ENCODE measurements at regions not wholly inside any gene's neighbourhood (a gene's known extent, or its start where the extent isn't known, plus 50 kb on each side); places are given as distances from the start of the nearest gene placed in this dataset.

DNA sequence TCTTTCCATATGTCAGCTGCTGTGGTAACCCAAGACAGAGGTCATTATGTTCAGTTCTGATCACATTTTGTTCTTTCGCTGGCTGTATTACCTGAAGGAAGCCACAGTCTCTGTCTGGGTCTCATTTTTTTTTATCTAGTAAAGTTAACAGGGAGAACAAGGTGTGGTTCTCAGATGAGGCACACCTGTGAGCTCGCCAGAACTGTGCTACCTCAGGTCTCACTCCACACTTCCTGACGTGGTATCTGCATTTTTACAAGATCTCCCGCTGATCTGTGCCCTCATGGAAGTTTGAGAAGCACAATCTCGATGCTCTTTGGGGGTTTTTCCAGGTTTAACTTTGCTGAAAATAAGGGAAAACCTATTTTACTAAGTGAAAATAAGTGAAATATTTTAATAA lies 169.5 kb upstream of the CENPW start:
- Histone ChIP-seq H3K79me2 (no peaks in the 10 kb centered on the region), H3K9me3 (ENCODE audit: control insufficient read depth, low read length) (no peaks in the 10 kb centered on the region)
- TF ChIP-seq CTCF (IDR thresholded peaks at IDR 0.05): no peak

GRCh38 chr6:126170978-126171382 lies 168.9 kb upstream of the CENPW start:
- no peaks in the 10 kb centered on the region for H3K36me3 ChIP-seq (ENCODE audit: control insufficient read depth, insufficient read depth, low read length)
- H3K27me3 ChIP-seq (ENCODE audit: control insufficient read depth, insufficient read depth, low read length): no peaks in the 10 kb centered on the region
- H3K79me2 ChIP-seq: no peaks in the 10 kb centered on the region

More for the DNA sequence above, 169.5 kb upstream of the CENPW start:
- H3K9ac ChIP-seq: no peak overlapping the region
- H3K27ac ChIP-seq: no peak overlapping the region
- H3K4me2 ChIP-seq (ENCODE audit: low read length): no peak overlapping the region
- H3K36me3 ChIP-seq (ENCODE audit: control insufficient read depth, insufficient read depth, low read length): no peaks in the 10 kb centered on the region
- H3K4me1 ChIP-seq: peaks cover 20% of the 10 kb centered on the region
- H3K27me3 ChIP-seq (ENCODE audit: control insufficient read depth, insufficient read depth, low read length): no peaks in the 10 kb centered on the region
- no peak overlapping the region for H3K4me3 ChIP-seq (ENCODE audit: low read depth, low read length)
- peak overlapping the region; percentile 40 for H2AFZ ChIP-seq

GRCh38 chr6:126172131-126172530 lies 167.8 kb upstream of the CENPW start:
- H3K4me3 ChIP-seq (ENCODE audit: low read depth, low read length): no peak overlapping the region
- H3K9me3 ChIP-seq (ENCODE audit: control insufficient read depth, low read length): no peaks in the 10 kb centered on the region
- no peaks in the 10 kb centered on the region for H3K27me3 ChIP-seq (ENCODE audit: control insufficient read depth, insufficient read depth, low read length)
- no peak overlapping the region for H3K9ac ChIP-seq
- no peaks in the 10 kb centered on the region for H3K36me3 ChIP-seq (ENCODE audit: control insufficient read depth, insufficient read depth, low read length)
- H3K4me2 ChIP-seq (ENCODE audit: low read length): no peak overlapping the region
- peaks cover 20% of the 10 kb centered on the region for H3K4me1 ChIP-seq
- no peak for TF ChIP-seq CTCF (IDR thresholded peaks at IDR 0.05)
- H2AFZ ChIP-seq: no peak overlapping the region
- H3K27ac ChIP-seq: no peak overlapping the region
- H3K79me2 ChIP-seq: no peaks in the 10 kb centered on the region

More at GRCh38 chr6:126170978-126171382, 168.9 kb upstream of the CENPW start:
- Histone ChIP-seq H2AFZ (peak overlapping the region; percentile 40), H3K4me1 (peaks cover 20% of the 10 kb centered on the region), H3K4me3 (ENCODE audit: low read depth, low read length) (no peak overlapping the region), H3K9ac (no peak overlapping the region), H3K27ac (no peak overlapping the region), H3K9me3 (ENCODE audit: control insufficient read depth, low read length) (no peaks in the 10 kb centered on the region), H3K4me2 (ENCODE audit: low read length) (no peak overlapping the region)
- TF ChIP-seq CTCF (IDR thresholded peaks at IDR 0.05): peak; percentile 39

GRCh38 chr6:126173265-126173664 lies 166.7 kb upstream of the CENPW start:
- Histone ChIP-seq H3K4me1 (peaks cover 11% of the 10 kb centered on the region), H3K27ac (peak overlapping the region; percentile 6), H3K4me2 (ENCODE audit: low read length) (no peak overlapping the region), H3K27me3 (ENCODE audit: control insufficient read depth, insufficient read depth, low read length) (no peaks in the 10 kb centered on the region), H3K79me2 (no peaks in the 10 kb centered on the region), H2AFZ (no peak overlapping the region), H3K9ac (no peak overlapping the region), H3K9me3 (ENCODE audit: control insufficient read depth, low read length) (no peaks in the 10 kb centered on the region), H3K4me3 (ENCODE audit: low read depth, low read length) (no peak overlapping the region), H3K36me3 (ENCODE audit: control insufficient read depth, insufficient read depth, low read length) (no peaks in the 10 kb centered on the region)
- no peak for TF ChIP-seq CTCF (IDR thresholded peaks at IDR 0.05)

DNA sequence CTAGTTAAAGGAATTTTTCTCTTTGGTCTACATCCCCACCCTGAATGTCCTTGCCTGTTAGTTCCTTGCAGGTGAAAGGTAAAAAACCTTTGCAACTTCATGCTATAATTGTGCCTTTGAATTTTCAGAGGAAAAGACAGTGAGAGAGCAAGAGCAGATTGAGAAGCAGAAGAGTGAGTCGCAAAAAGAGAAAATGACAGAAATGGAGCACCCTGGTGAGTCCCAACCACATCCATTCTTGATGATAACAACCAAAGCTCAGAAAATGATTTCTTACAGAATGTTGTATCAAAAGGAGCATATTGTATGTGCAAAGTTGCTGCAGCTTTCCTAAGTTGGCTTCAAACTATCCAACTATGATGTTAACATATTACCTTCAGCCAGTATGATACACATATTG lies 165.2 kb upstream of the CENPW start:
- Histone ChIP-seq H3K4me3 (ENCODE audit: low read depth, low read length) (no peak overlapping the region), H3K27ac (no peak overlapping the region), H3K4me2 (ENCODE audit: low read length) (no peak overlapping the region), H2AFZ (no peak overlapping the region), H3K79me2 (no peaks in the 10 kb centered on the region), H3K27me3 (ENCODE audit: control insufficient read depth, insufficient read depth, low read length) (no peaks in the 10 kb centered on the region), H3K9ac (no peak overlapping the region), H3K36me3 (ENCODE audit: control insufficient read depth, insufficient read depth, low read length) (no peaks in the 10 kb centered on the region), H3K9me3 (ENCODE audit: control insufficient read depth, low read length) (no peaks in the 10 kb centered on the region), H3K4me1 (peaks cover 11% of the 10 kb centered on the region)
- TF ChIP-seq CTCF (IDR thresholded peaks at IDR 0.05): no peak

Data from parathyroid adenoma (tissue), 2 donors.